HEK293 (cell line): ENCODE measurements at regions not wholly inside any gene's neighbourhood (a gene's known extent, or its start where the extent isn't known, plus 50 kb on each side); places are given as distances from the start of the nearest gene placed in this dataset.

Experiments
- ZNF266 ChIP-seq: fragments of 450-650 bp; formaldehyde crosslinking; IDR thresholded peaks from 2 replicates; pipeline ENCODE4 v1.5.1; 2016; ENCODE audit warnings: missing biosample characterization, missing genetic modification characterization, low read depth
- TF ChIP-seq, protein P1 (sequence below): fragments of 450-650 bp; formaldehyde crosslinking; IDR thresholded peaks from 2 replicates; pipeline ENCODE4 v1.5.1; 2016; ENCODE audit warnings: missing biosample characterization, missing genetic modification characterization

DNA sequence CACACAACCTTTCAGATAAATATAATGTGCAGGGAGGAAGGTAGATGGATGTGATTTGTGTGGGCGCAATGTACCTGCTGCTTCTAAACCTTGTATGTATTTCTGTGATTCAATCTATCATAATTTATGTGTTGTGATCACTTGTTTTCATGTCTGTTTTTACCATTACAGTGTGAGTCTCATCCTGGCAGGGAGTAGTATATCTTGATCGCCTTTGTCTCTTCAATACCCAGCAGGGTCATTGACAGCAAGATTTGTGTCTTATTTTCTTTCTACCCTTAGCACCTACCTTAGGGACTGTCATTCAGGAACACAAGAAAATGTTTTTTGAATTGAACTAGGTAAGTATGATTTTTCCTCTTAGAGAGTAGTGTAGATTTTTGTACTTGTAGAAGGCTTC is 83.7 kb upstream of the SELENOK start:
- TF ChIP-seq, protein P1, sequence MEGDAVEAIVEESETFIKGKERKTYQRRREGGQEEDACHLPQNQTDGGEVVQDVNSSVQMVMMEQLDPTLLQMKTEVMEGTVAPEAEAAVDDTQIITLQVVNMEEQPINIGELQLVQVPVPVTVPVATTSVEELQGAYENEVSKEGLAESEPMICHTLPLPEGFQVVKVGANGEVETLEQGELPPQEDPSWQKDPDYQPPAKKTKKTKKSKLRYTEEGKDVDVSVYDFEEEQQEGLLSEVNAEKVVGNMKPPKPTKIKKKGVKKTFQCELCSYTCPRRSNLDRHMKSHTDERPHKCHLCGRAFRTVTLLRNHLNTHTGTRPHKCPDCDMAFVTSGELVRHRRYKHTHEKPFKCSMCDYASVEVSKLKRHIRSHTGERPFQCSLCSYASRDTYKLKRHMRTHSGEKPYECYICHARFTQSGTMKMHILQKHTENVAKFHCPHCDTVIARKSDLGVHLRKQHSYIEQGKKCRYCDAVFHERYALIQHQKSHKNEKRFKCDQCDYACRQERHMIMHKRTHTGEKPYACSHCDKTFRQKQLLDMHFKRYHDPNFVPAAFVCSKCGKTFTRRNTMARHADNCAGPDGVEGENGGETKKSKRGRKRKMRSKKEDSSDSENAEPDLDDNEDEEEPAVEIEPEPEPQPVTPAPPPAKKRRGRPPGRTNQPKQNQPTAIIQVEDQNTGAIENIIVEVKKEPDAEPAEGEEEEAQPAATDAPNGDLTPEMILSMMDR (tag by site-specific recombination) = no peak
- TF ChIP-seq ZNF266 (tag by site-specific recombination) = no peak
